Astrocyte (in vitro differentiated cells and primary cell): ENCODE measurements at regions not wholly inside any gene's neighbourhood (a gene's known extent, or its start where the extent isn't known, plus 50 kb on each side); places are given as distances from the start of the nearest gene placed in this dataset.

ENCODE experiments used
- DNase-seq: peaks from one replicate; pipeline ENCODE4 v3.0.0-alpha.2; 2010; ENCODE audit warnings: low read depth
- FAIRE-seq: peaks from 2 replicates; lab custom pipeline; 2011; peaks lifted over from hg19 to GRCh38; lab: Jason Lieb, UNC
- H2AFZ ChIP-seq: 2 replicates; pipeline ENCODE4 v1.6.0; 2012; ENCODE audit warnings: low read depth, low read length, inconsistent platforms
- H3K27ac ChIP-seq: 2 replicates; pipeline ENCODE4 v1.5.1; 2011; ENCODE audit warnings: low read depth, low read length, inconsistent platforms
- H3K27me3 ChIP-seq: 2 replicates; pipeline ENCODE4 v1.6.0; 2011; ENCODE audit warnings: low read length, inconsistent platforms; ENCODE audit not compliant: insufficient read depth
- H3K36me3 ChIP-seq: 2 replicates; pipeline ENCODE4 v1.5.1; 2011; ENCODE audit warnings: low read length, inconsistent platforms; ENCODE audit not compliant: insufficient read depth
- H3K4me1 ChIP-seq: 2 replicates; pipeline ENCODE4 v1.5.1; 2011; ENCODE audit warnings: low read length, inconsistent platforms; ENCODE audit not compliant: insufficient read depth
- H3K4me2 ChIP-seq: 2 replicates; pipeline ENCODE4 v1.6.0; 2012; ENCODE audit warnings: low read length, inconsistent platforms
- H3K4me3 ChIP-seq: 2 replicates; pipeline ENCODE4 v1.5.1; 2011; ENCODE audit warnings: low read depth, mild to moderate bottlenecking, low read length, inconsistent platforms; ENCODE audit not compliant: insufficient read depth
- H3K79me2 ChIP-seq: 2 replicates; pipeline ENCODE4 v1.6.0; 2012; ENCODE audit warnings: mild to moderate bottlenecking, low read length, inconsistent platforms; ENCODE audit not compliant: insufficient read depth
- H3K9ac ChIP-seq: 2 replicates; pipeline ENCODE4 v1.6.0; 2012; ENCODE audit warnings: mild to moderate bottlenecking, low read length, inconsistent platforms
- H3K9me3 ChIP-seq: 2 replicates; pipeline ENCODE4 v1.5.1; 2012; ENCODE audit warnings: low read depth, mild to moderate bottlenecking, low read length, inconsistent platforms; ENCODE audit not compliant: insufficient read depth
- H4K20me1 ChIP-seq: 2 replicates; pipeline ENCODE4 v1.6.0; 2012; ENCODE audit warnings: low read length, inconsistent platforms; ENCODE audit not compliant: insufficient read depth
- H3K27ac Mint-ChIP-seq: one replicate; pipeline ENCODE4 v1.8.0; 2021; ENCODE audit warnings: mild to moderate bottlenecking, mixed read lengths; ENCODE audit not compliant: unreplicated experiment
- H3K27me3 Mint-ChIP-seq: one replicate; pipeline ENCODE4 v1.8.0; 2021; ENCODE audit warnings: low read depth, mixed read lengths; ENCODE audit not compliant: unreplicated experiment
- H3K36me3 Mint-ChIP-seq: one replicate; pipeline ENCODE4 v1.8.0; 2021; ENCODE audit warnings: low read depth, mixed read lengths; ENCODE audit not compliant: unreplicated experiment
- H3K4me1 Mint-ChIP-seq: one replicate; pipeline ENCODE4 v1.8.0; 2021; ENCODE audit warnings: low read depth, mixed read lengths; ENCODE audit not compliant: unreplicated experiment
- H3K4me3 Mint-ChIP-seq: one replicate; pipeline ENCODE4 v1.8.0; 2021; ENCODE audit warnings: mild to moderate bottlenecking, moderate library complexity, mixed read lengths; ENCODE audit not compliant: unreplicated experiment
- H3K9me3 Mint-ChIP-seq: one replicate; pipeline ENCODE4 v1.8.0; 2021; ENCODE audit warnings: mild to moderate bottlenecking, mixed read lengths; ENCODE audit not compliant: unreplicated experiment
- EZH2 ChIP-seq: IDR thresholded peaks from 2 replicates; pipeline ENCODE4 v1.6.1; 2012; ENCODE audit warnings: mild to moderate bottlenecking, low read length, inconsistent platforms; ENCODE audit not compliant: insufficient read depth
- TF ChIP-seq, protein P1 (sequence below): IDR thresholded peaks from 2 replicates; pipeline ENCODE4 v1.5.1; 2011; ENCODE audit warnings: low read depth, mild to moderate bottlenecking, inconsistent platforms, low read length, moderate library complexity; ENCODE audit not compliant: insufficient read depth

- H4K20me1 ChIP-seq = no peaks in the 10 kb centered on the region
- no peak overlapping the region for H3K27ac ChIP-seq
- H3K4me3 Mint-ChIP-seq = no peak overlapping the region
- no peaks in the 10 kb centered on the region for H3K36me3 Mint-ChIP-seq
- peaks cover 8% of the 10 kb centered on the region for H3K4me1 ChIP-seq
- H3K4me3 ChIP-seq = no peak overlapping the region
- H3K27ac Mint-ChIP-seq = peak overlapping the region; percentile 47
- no peaks in the 10 kb centered on the region for H3K27me3 ChIP-seq
- H2AFZ ChIP-seq = no peak overlapping the region
- H3K9me3 Mint-ChIP-seq = no peaks in the 10 kb centered on the region
- no peaks in the 10 kb centered on the region for H3K9me3 ChIP-seq
- no peaks in the 10 kb centered on the region for H3K27me3 Mint-ChIP-seq
- peaks cover 24% of the 10 kb centered on the region for H3K4me1 Mint-ChIP-seq
- no peak overlapping the region for H3K9ac ChIP-seq
- H3K36me3 ChIP-seq = no peaks in the 10 kb centered on the region
- peak; percentile 80 for DNase-seq
- FAIRE-seq = no peak
- H3K79me2 ChIP-seq = no peaks in the 10 kb centered on the region
- H3K4me2 ChIP-seq = peak overlapping the region; percentile 22
- TF ChIP-seq, protein P1, sequence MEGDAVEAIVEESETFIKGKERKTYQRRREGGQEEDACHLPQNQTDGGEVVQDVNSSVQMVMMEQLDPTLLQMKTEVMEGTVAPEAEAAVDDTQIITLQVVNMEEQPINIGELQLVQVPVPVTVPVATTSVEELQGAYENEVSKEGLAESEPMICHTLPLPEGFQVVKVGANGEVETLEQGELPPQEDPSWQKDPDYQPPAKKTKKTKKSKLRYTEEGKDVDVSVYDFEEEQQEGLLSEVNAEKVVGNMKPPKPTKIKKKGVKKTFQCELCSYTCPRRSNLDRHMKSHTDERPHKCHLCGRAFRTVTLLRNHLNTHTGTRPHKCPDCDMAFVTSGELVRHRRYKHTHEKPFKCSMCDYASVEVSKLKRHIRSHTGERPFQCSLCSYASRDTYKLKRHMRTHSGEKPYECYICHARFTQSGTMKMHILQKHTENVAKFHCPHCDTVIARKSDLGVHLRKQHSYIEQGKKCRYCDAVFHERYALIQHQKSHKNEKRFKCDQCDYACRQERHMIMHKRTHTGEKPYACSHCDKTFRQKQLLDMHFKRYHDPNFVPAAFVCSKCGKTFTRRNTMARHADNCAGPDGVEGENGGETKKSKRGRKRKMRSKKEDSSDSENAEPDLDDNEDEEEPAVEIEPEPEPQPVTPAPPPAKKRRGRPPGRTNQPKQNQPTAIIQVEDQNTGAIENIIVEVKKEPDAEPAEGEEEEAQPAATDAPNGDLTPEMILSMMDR = no peak
- TF ChIP-seq EZH2 = no peak
These were observed 62.5 kb downstream of the PABIR2 start for GRCh38 chrX:134734466-134734952.

GRCh38 chrX:134733591-134733990, 63.4 kb downstream of the PABIR2 start:
- Histone ChIP-seq H3K4me3 (no peak overlapping the region), H3K4me1 (peaks cover 8% of the 10 kb centered on the region), H3K79me2 (no peaks in the 10 kb centered on the region), H3K27me3 (no peaks in the 10 kb centered on the region), H4K20me1 (no peaks in the 10 kb centered on the region), H3K27ac (no peak overlapping the region), H3K9ac (no peak overlapping the region), H3K9me3 (no peaks in the 10 kb centered on the region), H3K36me3 (no peaks in the 10 kb centered on the region), H2AFZ (no peak overlapping the region), H3K4me2 (no peak overlapping the region)
- peak overlapping the region; percentile 47 for H3K27ac Mint-ChIP-seq
- FAIRE-seq (no peak), DNase-seq (no peak)
- H3K4me1 Mint-ChIP-seq = peaks cover 24% of the 10 kb centered on the region
- TF ChIP-seq, protein P1 = no peak
- no peak overlapping the region for H3K4me3 Mint-ChIP-seq
- no peaks in the 10 kb centered on the region for H3K9me3 Mint-ChIP-seq
- no peaks in the 10 kb centered on the region for H3K36me3 Mint-ChIP-seq
- no peaks in the 10 kb centered on the region for H3K27me3 Mint-ChIP-seq

- no peak overlapping the region for H3K27ac ChIP-seq
These were observed 64.3 kb downstream of the PABIR2 start for GRCh38 chrX:134732676-134733075.

More at GRCh38 chrX:134732676-134733075, 64.3 kb downstream of the PABIR2 start:
- Mint-ChIP-seq H3K27ac (peak overlapping the region; percentile 62), H3K27me3 (no peaks in the 10 kb centered on the region), H3K4me3 (no peak overlapping the region), H3K4me1 (peaks cover 19% of the 10 kb centered on the region), H3K36me3 (no peaks in the 10 kb centered on the region), H3K9me3 (no peaks in the 10 kb centered on the region)
- H3K27me3 ChIP-seq = no peaks in the 10 kb centered on the region
- DNase-seq (peak; percentile 43), FAIRE-seq (peak; percentile 99)
- H4K20me1 ChIP-seq = no peaks in the 10 kb centered on the region
- H3K9me3 ChIP-seq = no peaks in the 10 kb centered on the region
- H2AFZ ChIP-seq = no peak overlapping the region
- peaks cover 8% of the 10 kb centered on the region for H3K4me1 ChIP-seq
- no peaks in the 10 kb centered on the region for H3K79me2 ChIP-seq
- no peak overlapping the region for H3K4me2 ChIP-seq
- no peak overlapping the region for H3K9ac ChIP-seq
- no peak overlapping the region for H3K4me3 ChIP-seq
- no peaks in the 10 kb centered on the region for H3K36me3 ChIP-seq
- no peak for TF ChIP-seq EZH2
- TF ChIP-seq, protein P1 = no peak
